CD4-positive, alpha-beta memory T cell (primary cell): ENCODE measurements at regions not wholly inside any gene's neighbourhood (a gene's known extent, or its start where the extent isn't known, plus 50 kb on each side); places are given as distances from the start of the nearest gene placed in this dataset.

Experiments used
- CTCF ChIA-PET: fragments of 350-600 bp; sonication (Branson Sonifier 250); formaldehyde crosslinking; loops from one replicate; lab custom pipeline; 2021; ENCODE audit warnings: inconsistent platforms; ENCODE audit not compliant: partially characterized antibody; lab: Charles Lee
- POLR2A ChIA-PET: fragments of 350-600 bp; sonication (Branson Sonifier 250); formaldehyde crosslinking; loops from one replicate; lab custom pipeline; 2021; ENCODE audit not compliant: partially characterized antibody; lab: Charles Lee
- DNase-seq, 5 donors: peaks; one replicate each; pipeline versions ENCODE4 v3.0.0 to v3.0.0-alpha.2; 2020 to 2022; ENCODE audit warnings: mixed read lengths in 1 of 5
- H3K27ac ChIP-seq: one replicate; pipeline ENCODE4 v1.7.0; 2013; ENCODE audit warnings: low read depth, low read length
- H3K27me3 ChIP-seq: 2 replicates; pipeline ENCODE4 v1.7.0; 2013; ENCODE audit warnings: mild to moderate bottlenecking, low read length, moderate library complexity; ENCODE audit not compliant: insufficient read depth
- H3K36me3 ChIP-seq: 2 replicates; pipeline ENCODE4 v1.7.0; 2013; ENCODE audit warnings: mild to moderate bottlenecking, low read length, moderate library complexity; ENCODE audit not compliant: insufficient read depth
- H3K4me1 ChIP-seq: 2 replicates; pipeline ENCODE4 v1.7.0; 2013; ENCODE audit warnings: mild to moderate bottlenecking, low read length, moderate library complexity; ENCODE audit not compliant: insufficient read depth
- H3K4me3 ChIP-seq, 2 donors: one replicate each; pipeline ENCODE4 v1.7.0; 2013; ENCODE audit warnings: low read length in 2 of 2, mild to moderate bottlenecking in 1 of 2
- H3K9me3 ChIP-seq, 2 donors: one replicate each; pipeline ENCODE4 v1.7.0; 2013; ENCODE audit warnings: low read length in 2 of 2, control low read depth in 1 of 2; ENCODE audit not compliant: control insufficient read depth in 1 of 2
- H3K27ac Mint-ChIP-seq, 7 donors: one replicate each; pipeline ENCODE4 v1.8.0; 2020 to 2021; ENCODE audit warnings: mixed read lengths in 7 of 7, mild to moderate bottlenecking in 6 of 7, inconsistent platforms in 3 of 7, moderate library complexity in 3 of 7
- H3K27me3 Mint-ChIP-seq, 2 donors: one replicate each; pipeline ENCODE4 v1.8.0; 2020 to 2021; ENCODE audit warnings: mixed read lengths in 2 of 2
- H3K36me3 Mint-ChIP-seq, 2 donors: one replicate each; pipeline ENCODE4 v1.8.0; 2020 to 2021; ENCODE audit warnings: mixed read lengths in 2 of 2, inconsistent platforms in 1 of 2, mild to moderate bottlenecking in 1 of 2
- H3K4me1 Mint-ChIP-seq, 4 donors: one replicate each; pipeline ENCODE4 v1.8.0; 2020 to 2021; ENCODE audit warnings: mixed read lengths in 4 of 4, mild to moderate bottlenecking in 1 of 4
- H3K4me3 Mint-ChIP-seq, 8 donors: one replicate each; pipeline ENCODE4 v1.8.0; 2020 to 2021; ENCODE audit warnings: mixed read lengths in 8 of 8, mild to moderate bottlenecking in 7 of 8, moderate library complexity in 6 of 8, inconsistent platforms in 3 of 8
- H3K9me3 Mint-ChIP-seq, 8 donors: one replicate each; pipeline ENCODE4 v1.8.0; 2020 to 2021; ENCODE audit warnings: mixed read lengths in 8 of 8, mild to moderate bottlenecking in 5 of 8, inconsistent platforms in 3 of 8, moderate library complexity in 1 of 8
- intact Hi-C: fragments of 100-400 bp; cut with micrococcal nuclease; formaldehyde crosslinking; loops from one replicate; pipeline ENCODE4 v1.15.1; 2023

DNA sequence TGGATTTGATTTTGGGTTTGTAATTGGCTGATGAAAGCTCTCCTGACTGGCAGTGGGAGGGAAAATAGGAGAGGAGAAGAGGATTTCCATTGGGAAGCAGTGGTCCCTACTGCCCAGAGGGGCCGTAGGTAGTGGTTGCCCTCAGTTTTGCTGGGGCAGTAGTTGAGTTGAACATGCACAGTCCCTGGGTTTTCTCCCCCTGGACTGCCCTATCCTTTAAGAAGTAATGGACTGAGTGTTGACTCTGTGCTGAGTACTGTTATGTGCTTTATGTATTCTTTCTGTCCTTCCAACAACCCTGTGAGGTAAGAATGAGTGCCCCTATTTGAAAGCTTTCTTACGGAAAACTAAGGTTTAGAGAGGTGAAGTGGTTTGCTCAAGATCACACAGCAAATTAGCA lies 111.2 kb upstream of the RPS23 start:
- Mint-ChIP-seq H3K4me1 (peaks cover 4 to 12% (median 9%) of the 10 kb centered on the region in 4 donors), H3K4me3 (peak overlapping the region; percentile 12 to 73 (median 56)), H3K36me3 (no peaks in the 10 kb centered on the region), H3K9me3 (no peaks in the 10 kb centered on the region), H3K27me3 (peaks cover 0 to 5% of the 10 kb centered on the region in 2 donors), H3K27ac (peak overlapping the region in 1 of 7 donors; percentile 67)
- Histone ChIP-seq H3K9me3 (no peaks in the 10 kb centered on the region), H3K4me1 (peaks cover 13% of the 10 kb centered on the region), H3K27ac (no peak overlapping the region), H3K4me3 (no peak overlapping the region), H3K27me3 (no peaks in the 10 kb centered on the region), H3K36me3 (no peaks in the 10 kb centered on the region)
- DNase-seq: no peak
- CTCF ChIA-PET: no interaction called here
- POLR2A ChIA-PET: interaction anchor here (0.7 kb wide), 1 partner anchor 32 kb away, joined by 3 read pairs; no protein-coding TSS in a partner anchor
- intact Hi-C loops: no loop called here

- H3K27ac ChIP-seq: no peak overlapping the region
- H3K9me3 Mint-ChIP-seq: no peaks in the 10 kb centered on the region
- no peak for DNase-seq
- H3K36me3 Mint-ChIP-seq: no peaks in the 10 kb centered on the region
- peak overlapping the region in 1 of 8 donors; percentile 24 for H3K4me3 Mint-ChIP-seq
- no peaks in the 10 kb centered on the region for H3K36me3 ChIP-seq
- H3K27me3 Mint-ChIP-seq: peaks cover 0 to 5% of the 10 kb centered on the region in 2 donors
- no peak overlapping the region for H3K4me3 ChIP-seq
- peaks cover 4 to 12% (median 9%) of the 10 kb centered on the region in 4 donors for H3K4me1 Mint-ChIP-seq
- POLR2A ChIA-PET: no interaction called here
- no peaks in the 10 kb centered on the region for H3K9me3 ChIP-seq
- H3K4me1 ChIP-seq: peaks cover 13% of the 10 kb centered on the region
- intact Hi-C loops: no loop called here
- no peaks in the 10 kb centered on the region for H3K27me3 ChIP-seq
- no peak overlapping the region for H3K27ac Mint-ChIP-seq
- CTCF ChIA-PET: no interaction called here
Observed at GRCh38 chr5:82388181-82388580, 110.0 kb upstream of the RPS23 start.

GRCh38 chr5:82387819-82388166 lies 109.6 kb upstream of the RPS23 start:
- ChIA-PET POLR2A (no interaction called here), CTCF (no interaction called here)
- H3K27me3 Mint-ChIP-seq: peaks cover 0 to 5% of the 10 kb centered on the region in 2 donors
- no peak overlapping the region for H3K27ac Mint-ChIP-seq
- intact Hi-C loops: no loop called here
- H3K4me3 Mint-ChIP-seq: peak overlapping the region in 1 of 8 donors; percentile 21
- no peaks in the 10 kb centered on the region for H3K36me3 Mint-ChIP-seq
- Histone ChIP-seq H3K27ac (no peak overlapping the region), H3K27me3 (no peaks in the 10 kb centered on the region), H3K36me3 (no peaks in the 10 kb centered on the region), H3K4me3 (no peak overlapping the region), H3K9me3 (no peaks in the 10 kb centered on the region), H3K4me1 (peaks cover 13% of the 10 kb centered on the region)
- DNase-seq: no peak
- H3K4me1 Mint-ChIP-seq: peaks cover 4 to 12% (median 9%) of the 10 kb centered on the region in 4 donors
- H3K9me3 Mint-ChIP-seq: no peaks in the 10 kb centered on the region

- H3K36me3 Mint-ChIP-seq: no peaks in the 10 kb centered on the region
- POLR2A ChIA-PET: no interaction called here
Observed at GRCh38 chr5:82387001-82387818, 109.1 kb upstream of the RPS23 start.

GRCh38 chr5:82386576-82386975 lies 108.4 kb upstream of the RPS23 start:
- Mint-ChIP-seq H3K36me3 (no peaks in the 10 kb centered on the region), H3K9me3 (no peaks in the 10 kb centered on the region), H3K27ac (no peak overlapping the region), H3K27me3 (peaks cover 0 to 3% of the 10 kb centered on the region in 2 donors), H3K4me1 (peaks cover 4 to 12% (median 9%) of the 10 kb centered on the region in 4 donors), H3K4me3 (no peak overlapping the region)
- Histone ChIP-seq H3K36me3 (no peaks in the 10 kb centered on the region), H3K27me3 (no peaks in the 10 kb centered on the region), H3K4me3 (no peak overlapping the region), H3K4me1 (peaks cover 13% of the 10 kb centered on the region), H3K9me3 (no peaks in the 10 kb centered on the region), H3K27ac (no peak overlapping the region)
- ChIA-PET POLR2A (no interaction called here), CTCF (interaction anchor here (0.5 kb wide), 1 partner anchor 1454 kb away, joined by 4 read pairs; no protein-coding TSS in a partner anchor)
- DNase-seq: no peak
- intact Hi-C loops: no loop called here

More at GRCh38 chr5:82387001-82387818, 109.1 kb upstream of the RPS23 start:
- DNase-seq: no peak
- H3K27me3 Mint-ChIP-seq: peaks cover 0 to 4% of the 10 kb centered on the region in 2 donors
- no peaks in the 10 kb centered on the region for H3K36me3 ChIP-seq
- H3K9me3 ChIP-seq: no peaks in the 10 kb centered on the region
- H3K27ac ChIP-seq: no peak overlapping the region
- H3K4me3 Mint-ChIP-seq: no peak overlapping the region
- no peaks in the 10 kb centered on the region for H3K27me3 ChIP-seq
- CTCF ChIA-PET: interaction anchor here (0.5 kb wide), 1 partner anchor 1455 kb away, joined by 4 read pairs; no protein-coding TSS in a partner anchor
- peaks cover 13% of the 10 kb centered on the region for H3K4me1 ChIP-seq
- intact Hi-C loops: no loop called here
- no peaks in the 10 kb centered on the region for H3K9me3 Mint-ChIP-seq
- H3K4me3 ChIP-seq: no peak overlapping the region
- H3K27ac Mint-ChIP-seq: no peak overlapping the region
- peaks cover 4 to 12% (median 9%) of the 10 kb centered on the region in 4 donors for H3K4me1 Mint-ChIP-seq

DNA sequence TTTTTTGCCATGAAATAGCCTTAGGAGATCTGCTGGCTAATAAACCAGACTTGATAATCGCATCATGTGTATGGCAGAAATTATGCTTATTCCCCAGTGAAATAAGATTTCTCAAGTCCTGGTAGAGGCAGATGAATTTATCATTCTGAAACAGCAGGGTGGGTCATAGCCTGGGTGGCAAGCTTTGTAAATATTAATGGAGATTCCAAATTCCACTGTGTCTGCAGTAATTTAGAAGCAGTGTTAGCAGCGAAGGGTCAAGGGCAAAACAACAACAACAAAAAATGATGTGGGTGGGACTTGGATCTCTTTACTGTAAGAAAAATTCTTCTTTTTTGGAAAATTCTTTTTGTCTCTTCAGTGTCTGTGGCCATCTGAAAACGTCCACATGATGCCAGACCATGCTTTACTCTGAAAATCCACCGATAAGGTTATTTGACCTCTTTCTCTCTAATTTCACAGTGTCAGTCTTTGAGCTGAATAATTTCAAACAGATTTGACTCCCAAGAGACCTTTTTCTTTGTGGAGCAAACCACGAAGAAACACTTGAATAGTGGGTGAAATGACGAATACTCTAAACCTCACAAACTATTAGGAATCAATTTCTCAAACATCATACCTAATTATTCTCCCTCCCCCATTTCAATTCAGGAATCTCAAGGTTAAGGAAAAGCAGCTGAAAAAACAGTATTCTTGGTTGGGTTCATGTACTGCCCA lies 106.0 kb upstream of the RPS23 start:
- CTCF ChIA-PET: interaction anchor here (1.3 kb wide), 1 partner anchor 31 kb away, joined by 3 read pairs; no protein-coding TSS in a partner anchor
- Histone ChIP-seq H3K4me1 (peaks cover 9% of the 10 kb centered on the region), H3K9me3 (no peaks in the 10 kb centered on the region), H3K27me3 (no peaks in the 10 kb centered on the region), H3K4me3 (no peak overlapping the region), H3K36me3 (no peaks in the 10 kb centered on the region), H3K27ac (no peak overlapping the region)
- DNase-seq: no peak
- Mint-ChIP-seq H3K27ac (no peak overlapping the region), H3K4me3 (no peak overlapping the region), H3K36me3 (no peaks in the 10 kb centered on the region), H3K4me1 (peaks cover 4 to 7% (median 6%) of the 10 kb centered on the region in 4 donors), H3K9me3 (no peaks in the 10 kb centered on the region), H3K27me3 (no peaks in the 10 kb centered on the region)
- intact Hi-C loops: no loop called here
- POLR2A ChIA-PET: no interaction called here

GRCh38 chr5:82381591-82381990 lies 103.4 kb upstream of the RPS23 start:
- Histone ChIP-seq H3K9me3 (no peaks in the 10 kb centered on the region), H3K27ac (no peak overlapping the region), H3K27me3 (no peaks in the 10 kb centered on the region), H3K4me3 (no peak overlapping the region), H3K36me3 (no peaks in the 10 kb centered on the region), H3K4me1 (no peaks in the 10 kb centered on the region)
- Mint-ChIP-seq H3K4me1 (no peaks in the 10 kb centered on the region), H3K4me3 (no peak overlapping the region), H3K27ac (no peak overlapping the region), H3K36me3 (no peaks in the 10 kb centered on the region), H3K9me3 (no peaks in the 10 kb centered on the region), H3K27me3 (no peaks in the 10 kb centered on the region)
- no peak for DNase-seq
- intact Hi-C loops: no loop called here
- POLR2A ChIA-PET: no interaction called here
- CTCF ChIA-PET: interaction anchor here (0.8 kb wide), 1 partner anchor 29 kb away, joined by 3 read pairs; no protein-coding TSS in a partner anchor
